ENCODE measurements at regions not wholly inside any gene's neighbourhood (a gene's known extent, or its start where the extent isn't known, plus 50 kb on each side); places are given as distances from the start of the nearest gene placed in this dataset.

DNA sequence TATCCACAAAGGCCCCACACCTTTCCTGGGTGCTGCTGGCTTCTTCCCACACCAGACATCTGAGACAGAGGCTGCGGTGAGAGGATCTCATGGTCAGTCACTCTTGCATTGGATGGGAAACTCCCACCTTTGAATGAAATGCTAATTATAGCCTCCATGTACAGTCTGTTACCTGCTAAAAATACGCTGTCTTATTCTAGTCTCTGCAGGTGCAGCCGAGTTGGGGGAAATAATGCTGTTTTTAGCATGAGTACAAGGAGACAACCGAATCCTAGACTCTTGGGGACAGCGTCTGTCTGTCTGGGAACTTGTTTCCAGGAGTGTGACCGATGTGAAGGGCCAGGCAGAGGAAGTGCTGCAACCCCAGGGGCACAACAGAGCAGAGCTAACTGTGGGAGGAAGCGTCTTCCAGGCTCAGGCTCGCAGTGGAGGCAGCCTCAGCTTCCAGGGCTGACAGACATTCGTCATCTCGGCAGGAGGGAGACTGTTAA, 286.2 kb downstream of the PREX1 start:
- no peak overlapping the region for H3K27ac ChIP-seq (replicated peaks)

DNA sequence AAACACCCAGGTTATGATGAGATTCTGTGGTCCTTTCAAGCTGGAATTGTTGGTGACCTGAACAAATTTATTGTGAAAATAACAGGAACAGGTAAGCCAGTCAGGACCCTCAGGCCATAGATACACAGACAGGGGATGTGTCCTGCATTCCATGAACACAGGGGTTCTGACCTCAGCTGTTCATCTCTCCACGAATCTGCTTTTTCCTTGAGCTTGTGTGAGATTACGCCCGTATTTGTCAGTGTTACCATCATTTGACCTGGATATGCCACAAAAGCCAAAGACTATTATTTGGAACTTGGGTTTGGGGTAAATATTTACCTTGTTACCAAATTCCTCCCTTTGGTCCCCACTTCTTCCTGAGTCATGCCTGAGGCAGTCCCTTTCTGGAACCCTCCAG, 288.9 kb downstream of the PREX1 start:
- DNase-seq (ENCODE audit: low read depth in 1 of 2, low spot score in 1 of 2) = no peak
- Histone ChIP-seq H3K27me3 (ENCODE audit: insufficient read depth, poor library complexity, severe bottlenecking) (no peaks in the 10 kb centered on the region), H3K27ac (replicated peaks) (no peak overlapping the region), H3K4me3 (replicated peaks; ENCODE audit: insufficient read depth, low read length) (no peak overlapping the region)
- no peak for TF ChIP-seq REST (IDR thresholded peaks at IDR 0.05; ENCODE audit: insufficient replicate concordance, low read depth)
- TF ChIP-seq, protein P1, sequence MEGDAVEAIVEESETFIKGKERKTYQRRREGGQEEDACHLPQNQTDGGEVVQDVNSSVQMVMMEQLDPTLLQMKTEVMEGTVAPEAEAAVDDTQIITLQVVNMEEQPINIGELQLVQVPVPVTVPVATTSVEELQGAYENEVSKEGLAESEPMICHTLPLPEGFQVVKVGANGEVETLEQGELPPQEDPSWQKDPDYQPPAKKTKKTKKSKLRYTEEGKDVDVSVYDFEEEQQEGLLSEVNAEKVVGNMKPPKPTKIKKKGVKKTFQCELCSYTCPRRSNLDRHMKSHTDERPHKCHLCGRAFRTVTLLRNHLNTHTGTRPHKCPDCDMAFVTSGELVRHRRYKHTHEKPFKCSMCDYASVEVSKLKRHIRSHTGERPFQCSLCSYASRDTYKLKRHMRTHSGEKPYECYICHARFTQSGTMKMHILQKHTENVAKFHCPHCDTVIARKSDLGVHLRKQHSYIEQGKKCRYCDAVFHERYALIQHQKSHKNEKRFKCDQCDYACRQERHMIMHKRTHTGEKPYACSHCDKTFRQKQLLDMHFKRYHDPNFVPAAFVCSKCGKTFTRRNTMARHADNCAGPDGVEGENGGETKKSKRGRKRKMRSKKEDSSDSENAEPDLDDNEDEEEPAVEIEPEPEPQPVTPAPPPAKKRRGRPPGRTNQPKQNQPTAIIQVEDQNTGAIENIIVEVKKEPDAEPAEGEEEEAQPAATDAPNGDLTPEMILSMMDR (IDR thresholded peaks at IDR 0.05; ENCODE audit: insufficient read depth, low read length) = no peak
- TF ChIP-seq SPI1 (IDR thresholded peaks at IDR 0.05; ENCODE audit: borderline replicate concordance, low read depth) = no peak
- TF ChIP-seq POLR2AphosphoS5 (IDR thresholded peaks at IDR 0.05; ENCODE audit: low read depth) = no peak
- TF ChIP-seq GABPA (IDR thresholded peaks at IDR 0.05; ENCODE audit: low read depth) = no peak

More for the DNA sequence above, 286.2 kb downstream of the PREX1 start:
- DNase-seq (ENCODE audit: low read depth in 1 of 2, low spot score in 1 of 2) = no peak
- TF ChIP-seq SPI1 (IDR thresholded peaks at IDR 0.05; ENCODE audit: borderline replicate concordance, low read depth) = no peak
- TF ChIP-seq, protein P1 (IDR thresholded peaks at IDR 0.05; ENCODE audit: insufficient read depth, low read length) = no peak
- no peak for TF ChIP-seq GABPA (IDR thresholded peaks at IDR 0.05; ENCODE audit: low read depth)
- no peak for TF ChIP-seq REST (IDR thresholded peaks at IDR 0.05; ENCODE audit: insufficient replicate concordance, low read depth)
- TF ChIP-seq POLR2AphosphoS5 (IDR thresholded peaks at IDR 0.05; ENCODE audit: low read depth) = no peak
- Histone ChIP-seq H3K4me3 (replicated peaks; ENCODE audit: insufficient read depth, low read length) (no peak overlapping the region), H3K27me3 (ENCODE audit: insufficient read depth, poor library complexity, severe bottlenecking) (no peaks in the 10 kb centered on the region)

DNA sequence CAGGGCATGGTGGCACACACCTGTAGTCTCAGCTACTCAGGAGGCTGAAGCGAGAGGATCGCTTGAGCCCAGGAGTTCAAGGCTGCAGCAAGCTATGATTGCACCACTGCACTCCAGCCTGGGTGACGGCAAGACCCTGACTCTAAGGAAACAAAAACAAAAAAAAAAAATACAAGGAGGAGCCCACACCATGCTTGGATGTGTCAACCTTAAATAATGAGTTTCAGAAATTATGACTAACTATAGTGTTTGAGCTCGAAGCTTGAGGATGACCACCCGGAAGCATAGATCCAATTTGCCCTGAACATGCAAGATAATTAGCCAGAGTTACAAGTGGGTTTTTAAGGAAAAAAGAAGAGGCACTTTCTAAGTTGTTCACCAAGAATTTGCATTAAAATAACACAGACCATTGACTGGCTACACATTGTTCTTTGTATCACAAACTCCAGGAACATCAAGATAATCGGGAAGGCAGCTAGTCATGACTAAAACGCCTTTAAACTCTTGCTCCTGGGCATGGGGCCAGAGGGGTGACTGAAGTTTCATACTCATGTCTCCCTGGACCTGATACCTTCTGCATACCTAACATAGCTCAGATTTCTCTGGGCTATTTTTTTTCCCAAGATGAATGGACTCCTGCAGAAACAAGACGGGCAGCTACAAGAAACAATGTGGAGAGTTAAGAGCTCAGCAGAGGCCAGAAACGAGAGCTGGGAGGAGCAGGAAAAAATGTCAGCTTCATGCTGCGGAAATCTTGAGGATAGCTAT, 289.6 kb downstream of the PREX1 start:
- no peak for DNase-seq (ENCODE audit: low read depth in 1 of 2, low spot score in 1 of 2)
- Histone ChIP-seq H3K27me3 (ENCODE audit: insufficient read depth, poor library complexity, severe bottlenecking) (no peaks in the 10 kb centered on the region), H3K4me3 (replicated peaks; ENCODE audit: insufficient read depth, low read length) (no peak overlapping the region), H3K27ac (replicated peaks) (no peak overlapping the region)
- TF ChIP-seq GABPA (IDR thresholded peaks at IDR 0.05; ENCODE audit: low read depth) (no peak), POLR2AphosphoS5 (IDR thresholded peaks at IDR 0.05; ENCODE audit: low read depth) (no peak), SPI1 (IDR thresholded peaks at IDR 0.05; ENCODE audit: borderline replicate concordance, low read depth) (no peak), REST (IDR thresholded peaks at IDR 0.05; ENCODE audit: insufficient replicate concordance, low read depth) (no peak)
- TF ChIP-seq, protein P1 (IDR thresholded peaks at IDR 0.05; ENCODE audit: insufficient read depth, low read length) = no peak
